Left lung (tissue), 4 donors: ENCODE measurements at regions not wholly inside any gene's neighbourhood (a gene's known extent, or its start where the extent isn't known, plus 50 kb on each side); places are given as distances from the start of the nearest gene placed in this dataset.

Experiments used
- ATAC-seq: fragments of 200-7000 bp; cut with Tn5 transposase; one replicate; pipeline ENCODE4 v1.9.1; 2020; ENCODE audit warnings: moderate library complexity
- DNase-seq, 4 donors: peaks; one replicate each; pipeline ENCODE4 v3.0.0-alpha.2; 2013 to 2020
- H3K27ac ChIP-seq, 2 donors: fragments of 200-600 bp; sonication (generic) in 1 of 2; one replicate each; pipeline versions ENCODE4 v1.5.0 to v1.8.0; 2020 to 2021
- H3K27me3 ChIP-seq, 2 donors: fragments of 200-600 bp; sonication (generic) in 1 of 2; one replicate each; pipeline versions ENCODE4 v1.5.0 to v1.8.0; 2020 to 2021
- H3K36me3 ChIP-seq, 2 donors: fragments of 200-600 bp; sonication (generic) in 1 of 2; one replicate each; pipeline versions ENCODE4 v1.5.0 to v1.8.0; 2020 to 2021
- H3K4me1 ChIP-seq, 2 donors: fragments of 200-600 bp; one replicate each; pipeline ENCODE4 v1.8.0; 2021
- H3K4me3 ChIP-seq, 2 donors: fragments of 200-600 bp; sonication (generic) in 1 of 2; one replicate each; pipeline versions ENCODE4 v1.5.0 to v1.8.0; 2020 to 2021; ENCODE audit warnings: mild to moderate bottlenecking in 1 of 2
- H3K9me3 ChIP-seq, 2 donors: fragments of 200-600 bp; sonication (generic) in 1 of 2; one replicate each; pipeline versions ENCODE4 v1.5.0 to v1.8.0; 2020 to 2021
- intact Hi-C, 2 donors: fragments of 100-400 bp; cut with DNase I; formaldehyde crosslinking; loops; one replicate each; pipeline versions ENCODE4 v1.11.2 to v1.14.2; 2022
- TF ChIP-seq, protein P1 (sequence below), 2 donors: fragments of 200-600 bp; sonication (generic) in 1 of 2; IDR thresholded peaks; one replicate each; pipeline versions ENCODE4 v1.5.0 to v1.8.0; 2021; ENCODE audit warnings: antibody characterized with exemption in 2 of 2
- donor health status: DM: no; HTN: yes; CAD: no.
- donor health status: DM: no; HTN: no; CAD: no.

DNA sequence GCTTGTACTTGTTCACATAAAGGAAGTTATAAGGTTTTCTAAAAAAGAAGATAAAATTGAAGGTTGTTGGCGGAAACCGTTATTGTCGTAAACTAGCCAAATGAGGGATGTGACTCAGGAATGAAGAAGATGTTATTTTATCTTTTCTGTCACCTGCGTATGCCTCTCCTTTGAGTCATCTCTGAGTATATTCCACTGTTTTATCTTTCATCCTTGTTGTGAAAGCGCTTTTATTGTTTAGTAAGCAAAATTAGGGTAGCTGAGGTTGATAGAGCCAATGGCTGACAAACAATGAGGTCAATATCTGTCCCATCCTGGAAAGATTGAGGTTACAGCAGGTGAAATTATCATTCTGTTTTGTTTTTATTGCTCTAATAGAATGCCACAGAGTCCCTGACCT is 105.0 kb downstream of the TUSC1 start:
- ATAC-seq: no peak
- Histone ChIP-seq H3K27me3 (no peaks in the 10 kb centered on the region), H3K4me3 (no peak overlapping the region)

DNA sequence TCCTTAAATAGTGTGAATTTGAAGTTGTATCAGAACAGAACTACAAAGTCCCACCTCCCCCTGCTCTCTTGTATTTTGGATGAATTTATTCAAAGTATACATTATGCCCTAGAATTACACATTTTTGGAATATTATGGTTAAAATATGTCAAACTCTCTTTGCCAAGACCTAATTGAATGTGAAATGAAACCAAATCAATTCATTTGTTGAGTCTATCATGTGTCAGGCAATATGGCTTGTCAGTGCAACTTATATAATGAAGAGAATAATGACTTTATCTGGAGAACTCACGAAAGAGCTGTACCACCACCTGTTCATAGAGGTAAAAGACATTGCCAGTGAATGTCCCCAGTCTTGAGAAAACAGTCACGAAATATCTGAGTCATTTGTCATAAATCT is 106.8 kb downstream of the TUSC1 start:
- no peak overlapping the region for H3K4me3 ChIP-seq
- TF ChIP-seq, protein P1, sequence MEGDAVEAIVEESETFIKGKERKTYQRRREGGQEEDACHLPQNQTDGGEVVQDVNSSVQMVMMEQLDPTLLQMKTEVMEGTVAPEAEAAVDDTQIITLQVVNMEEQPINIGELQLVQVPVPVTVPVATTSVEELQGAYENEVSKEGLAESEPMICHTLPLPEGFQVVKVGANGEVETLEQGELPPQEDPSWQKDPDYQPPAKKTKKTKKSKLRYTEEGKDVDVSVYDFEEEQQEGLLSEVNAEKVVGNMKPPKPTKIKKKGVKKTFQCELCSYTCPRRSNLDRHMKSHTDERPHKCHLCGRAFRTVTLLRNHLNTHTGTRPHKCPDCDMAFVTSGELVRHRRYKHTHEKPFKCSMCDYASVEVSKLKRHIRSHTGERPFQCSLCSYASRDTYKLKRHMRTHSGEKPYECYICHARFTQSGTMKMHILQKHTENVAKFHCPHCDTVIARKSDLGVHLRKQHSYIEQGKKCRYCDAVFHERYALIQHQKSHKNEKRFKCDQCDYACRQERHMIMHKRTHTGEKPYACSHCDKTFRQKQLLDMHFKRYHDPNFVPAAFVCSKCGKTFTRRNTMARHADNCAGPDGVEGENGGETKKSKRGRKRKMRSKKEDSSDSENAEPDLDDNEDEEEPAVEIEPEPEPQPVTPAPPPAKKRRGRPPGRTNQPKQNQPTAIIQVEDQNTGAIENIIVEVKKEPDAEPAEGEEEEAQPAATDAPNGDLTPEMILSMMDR (IDR thresholded peaks at IDR 0.05): no peak
- DNase-seq: no peak
- intact Hi-C loops: no loop called here
- H3K9me3 ChIP-seq: no peaks in the 10 kb centered on the region
- no peaks in the 10 kb centered on the region for H3K27me3 ChIP-seq
- ATAC-seq: no peak
- no peaks in the 10 kb centered on the region for H3K36me3 ChIP-seq
- no peak overlapping the region for H3K27ac ChIP-seq
- no peaks in the 10 kb centered on the region for H3K4me1 ChIP-seq

More for the DNA sequence above, 105.0 kb downstream of the TUSC1 start:
- no peaks in the 10 kb centered on the region for H3K9me3 ChIP-seq
- no peaks in the 10 kb centered on the region for H3K4me1 ChIP-seq
- TF ChIP-seq, protein P1 (IDR thresholded peaks at IDR 0.05): no peak
- H3K27ac ChIP-seq: no peak overlapping the region
- DNase-seq: no peak
- intact Hi-C loops: no loop called here
- H3K36me3 ChIP-seq: no peaks in the 10 kb centered on the region

DNA sequence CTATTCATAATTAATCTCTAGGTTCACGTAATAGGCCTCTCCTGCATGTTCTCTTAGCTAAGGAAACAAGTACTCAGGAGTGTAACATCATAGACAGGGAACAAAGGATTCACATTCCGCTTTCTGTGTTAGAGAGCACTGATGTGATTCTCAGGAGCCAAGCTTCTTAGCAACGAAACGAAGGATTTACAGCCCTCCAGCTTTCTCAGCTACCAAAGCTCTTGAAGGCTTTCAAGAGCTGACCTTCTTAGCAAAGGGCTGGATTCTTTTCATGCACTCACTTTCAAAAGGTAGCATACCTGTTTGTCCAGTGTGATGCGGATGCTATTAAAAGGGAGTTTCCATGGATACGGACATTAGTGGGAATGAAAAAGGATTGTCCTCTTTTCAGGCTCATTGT is 107.4 kb downstream of the TUSC1 start:
- no peak overlapping the region for H3K4me3 ChIP-seq
- no peaks in the 10 kb centered on the region for H3K4me1 ChIP-seq
- TF ChIP-seq, protein P1 (IDR thresholded peaks at IDR 0.05): no peak
- H3K27me3 ChIP-seq: no peaks in the 10 kb centered on the region
- DNase-seq (peak in 1 of 4 donors; percentile 51), ATAC-seq (no peak)
- intact Hi-C loops: no loop called here
- no peak overlapping the region for H3K27ac ChIP-seq
- H3K9me3 ChIP-seq: no peaks in the 10 kb centered on the region
- H3K36me3 ChIP-seq: no peaks in the 10 kb centered on the region

DNA sequence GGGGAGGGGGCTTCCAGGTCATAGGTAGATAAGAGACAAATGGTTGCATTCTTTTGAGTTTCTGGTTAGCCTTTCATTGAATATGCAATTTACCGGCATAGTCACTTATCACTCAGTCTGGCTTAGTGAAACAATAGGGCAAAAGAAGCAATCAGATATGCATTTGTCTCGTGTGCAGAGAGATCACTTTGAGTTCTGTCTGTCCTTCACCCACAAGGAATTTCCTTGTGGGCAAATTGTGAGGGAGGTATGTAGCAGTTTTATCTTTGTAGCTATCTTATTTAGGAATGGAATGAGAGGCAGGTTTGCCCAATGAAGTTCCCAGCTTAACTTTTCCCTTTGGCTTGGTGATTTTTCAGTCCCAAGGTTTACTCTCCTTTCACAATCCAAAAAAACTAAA is 116.1 kb downstream of the TUSC1 start:
- no peaks in the 10 kb centered on the region for H3K9me3 ChIP-seq
- no peaks in the 10 kb centered on the region for H3K27me3 ChIP-seq
- H3K4me1 ChIP-seq: no peaks in the 10 kb centered on the region
- DNase-seq (no peak), ATAC-seq (no peak)
- H3K4me3 ChIP-seq: no peak overlapping the region
- TF ChIP-seq, protein P1 (IDR thresholded peaks at IDR 0.05): no peak
- no peak overlapping the region for H3K27ac ChIP-seq
- intact Hi-C loops: no loop called here
- H3K36me3 ChIP-seq: no peaks in the 10 kb centered on the region

DNA sequence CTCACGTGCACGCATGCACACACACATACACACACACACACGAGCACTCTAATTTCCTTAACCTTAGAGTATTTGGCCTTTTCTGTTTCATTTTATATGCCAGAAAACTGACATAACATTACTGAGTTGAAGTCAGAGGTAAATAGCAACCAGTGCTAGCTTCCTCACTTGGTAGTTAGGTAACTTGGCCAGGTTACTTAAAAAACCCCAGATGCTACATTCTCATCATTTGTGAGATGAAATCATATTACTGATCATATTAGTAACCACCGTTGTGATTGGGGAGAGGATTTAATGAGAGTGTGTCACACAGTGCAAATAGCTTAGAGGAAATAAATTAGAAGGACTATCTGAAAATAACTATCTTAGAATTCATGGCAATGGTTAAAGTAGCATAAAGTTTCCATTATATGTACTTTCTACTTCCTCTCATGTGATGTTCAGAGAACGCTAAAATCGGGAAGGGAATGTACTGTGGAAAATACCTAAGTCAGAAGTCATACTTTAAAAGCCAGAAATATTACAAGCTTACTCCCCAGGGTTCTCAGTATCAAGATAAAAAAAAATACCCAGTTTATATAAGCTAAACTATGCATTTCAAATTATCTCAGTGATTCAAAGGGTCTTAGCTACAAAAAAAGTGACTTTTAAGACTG is 120.5 kb downstream of the TUSC1 start:
- Histone ChIP-seq H3K27ac (no peak overlapping the region), H3K27me3 (no peaks in the 10 kb centered on the region), H3K4me1 (no peaks in the 10 kb centered on the region), H3K36me3 (no peaks in the 10 kb centered on the region), H3K4me3 (no peak overlapping the region), H3K9me3 (no peaks in the 10 kb centered on the region)
- TF ChIP-seq, protein P1 (IDR thresholded peaks at IDR 0.05): no peak
- ATAC-seq: no peak
- no peak for DNase-seq
- intact Hi-C loops: no loop called here
